Mucosa of descending colon (tissue), 3 donors: ENCODE measurements at regions not wholly inside any gene's neighbourhood (a gene's known extent, or its start where the extent isn't known, plus 50 kb on each side); places are given as distances from the start of the nearest gene placed in this dataset.

Experiments used
- ATAC-seq: fragments of 200-7000 bp; cut with Tn5 transposase; one replicate; pipeline ENCODE4 v1.9.1; 2020; ENCODE audit warnings: mild to moderate bottlenecking, moderate library complexity
- DNase-seq, 3 donors: peaks; one replicate each; pipeline ENCODE4 v3.0.0-alpha.2; 2020
- H3K36me3 ChIP-seq: fragments of 200-600 bp; one replicate; pipeline ENCODE4 v1.8.0; 2021; ENCODE audit warnings: low read depth, mild to moderate bottlenecking
- H3K4me1 ChIP-seq: fragments of 200-600 bp; one replicate; pipeline ENCODE4 v1.8.0; 2021; ENCODE audit warnings: low read depth, mild to moderate bottlenecking
- H3K4me3 ChIP-seq: fragments of 200-600 bp; one replicate; pipeline ENCODE4 v1.8.0; 2021; ENCODE audit warnings: mild to moderate bottlenecking
- H3K9me3 ChIP-seq: fragments of 200-600 bp; one replicate; pipeline ENCODE4 v1.8.0; 2021; ENCODE audit warnings: mild to moderate bottlenecking
- CTCF ChIP-seq: fragments of 200-600 bp; IDR thresholded peaks from one replicate; pipeline ENCODE4 v1.8.0; 2022; ENCODE audit warnings: antibody characterized with exemption, mild to moderate bottlenecking
- intact Hi-C, 2 donors: fragments of 100-400 bp; cut with DNase I in 1 of 2; cut with micrococcal nuclease in 1 of 2; formaldehyde crosslinking; loops; one replicate each; pipeline versions ENCODE4 v1.11.0 to v1.11.1; 2022; cut with DNase I, micrococcal nuclease
- donor health status: DM: no; HTN: no; CAD: no; lungs with moderate emphysema.
- donor health status: DM: no; HTN: no; CAD: no.
- donor health status: DM: no; HTN: yes; CAD: no.

GRCh38 chr17:27389542-27390140 lies 66.6 kb upstream of the KSR1 start:
- Histone ChIP-seq H3K4me3 (no peak overlapping the region), H3K36me3 (no peaks in the 10 kb centered on the region), H3K4me1 (no peaks in the 10 kb centered on the region), H3K9me3 (no peaks in the 10 kb centered on the region)
- intact Hi-C loops, result loop anchor here in 1 of 2 donors (10.0 kb wide), 1 partner anchor 55 kb away; no protein-coding TSS in a partner anchor
- TF ChIP-seq CTCF, result no peak
- DNase-seq, result no peak
- no peak for ATAC-seq

GRCh38 chr17:27390540-27390939 lies 65.7 kb upstream of the KSR1 start:
- Histone ChIP-seq H3K9me3 (no peaks in the 10 kb centered on the region), H3K36me3 (no peaks in the 10 kb centered on the region), H3K4me3 (no peak overlapping the region), H3K4me1 (no peaks in the 10 kb centered on the region)
- TF ChIP-seq CTCF, result no peak
- no peak for DNase-seq
- ATAC-seq, result no peak
- intact Hi-C loops, result no loop called here

GRCh38 chr17:27391427-27391826 lies 64.8 kb upstream of the KSR1 start:
- Histone ChIP-seq H3K4me3 (no peak overlapping the region), H3K36me3 (no peaks in the 10 kb centered on the region), H3K4me1 (no peaks in the 10 kb centered on the region), H3K9me3 (no peaks in the 10 kb centered on the region)
- TF ChIP-seq CTCF, result no peak
- ATAC-seq, result no peak
- no peak for DNase-seq
- intact Hi-C loops, result no loop called here

GRCh38 chr17:27396045-27396444 lies 60.2 kb upstream of the KSR1 start:
- no peaks in the 10 kb centered on the region for H3K36me3 ChIP-seq
- no peaks in the 10 kb centered on the region for H3K4me1 ChIP-seq
- DNase-seq (no peak), ATAC-seq (no peak)
- intact Hi-C loops, result no loop called here
- TF ChIP-seq CTCF, result no peak
- no peak overlapping the region for H3K4me3 ChIP-seq
- H3K9me3 ChIP-seq, result no peaks in the 10 kb centered on the region

GRCh38 chr17:27396941-27397340 lies 59.3 kb upstream of the KSR1 start:
- peak in 1 of 3 donors; percentile 23 for DNase-seq
- ATAC-seq, result no peak

More at GRCh38 chr17:27396941-27397340, 59.3 kb upstream of the KSR1 start:
- H3K4me3 ChIP-seq, result no peak overlapping the region
- H3K9me3 ChIP-seq, result no peaks in the 10 kb centered on the region
- no peaks in the 10 kb centered on the region for H3K4me1 ChIP-seq
- no peak for TF ChIP-seq CTCF
- intact Hi-C loops, result no loop called here
- no peaks in the 10 kb centered on the region for H3K36me3 ChIP-seq
